ENCODE measurements at regions not wholly inside any gene's neighbourhood (a gene's known extent, or its start where the extent isn't known, plus 50 kb on each side); places are given as distances from the start of the nearest gene placed in this dataset.

- DNase-seq, result no peak
- H3K36me3 Mint-ChIP-seq (ENCODE audit: insufficient read depth, unreplicated experiment), result no peaks in the 10 kb centered on the region
- CTCF ChIA-PET, result no interaction called here
- peaks cover 19% of the 10 kb centered on the region for H3K27me3 Mint-ChIP-seq (ENCODE audit: unreplicated experiment)
- no peak overlapping the region for H3K27ac Mint-ChIP-seq (ENCODE audit: unreplicated experiment)
- H3K4me3 Mint-ChIP-seq (ENCODE audit: low read depth, unreplicated experiment), result no peak overlapping the region
- BruUV-seq (replicated peaks), result no TSS peak
- H3K9me3 Mint-ChIP-seq (ENCODE audit: low read depth, unreplicated experiment), result no peaks in the 10 kb centered on the region
- intact Hi-C loops (cut with micrococcal nuclease; ENCODE audit: unreplicated experiment), result no loop called here
- TF ChIP-seq CTCF (IDR thresholded peaks at IDR 0.05; ENCODE audit: unreplicated experiment), result no peak
- H3K4me1 Mint-ChIP-seq (ENCODE audit: low read depth, unreplicated experiment), result no peaks in the 10 kb centered on the region
Measured at GRCh38 chr1:55522353-55522903, 307.3 kb upstream of the USP24 start.

GRCh38 chr1:55520861-55521260, 305.7 kb upstream of the USP24 start:
- H3K27me3 Mint-ChIP-seq (ENCODE audit: unreplicated experiment), result peaks cover 31% of the 10 kb centered on the region
- no peak overlapping the region for H3K4me3 Mint-ChIP-seq (ENCODE audit: low read depth, unreplicated experiment)

GRCh38 chr1:55519937-55520683, 304.9 kb upstream of the USP24 start:
- Mint-ChIP-seq H3K9me3 (ENCODE audit: low read depth, unreplicated experiment) (no peaks in the 10 kb centered on the region), H3K4me3 (ENCODE audit: low read depth, unreplicated experiment) (no peak overlapping the region), H3K27ac (ENCODE audit: unreplicated experiment) (no peak overlapping the region), H3K27me3 (ENCODE audit: unreplicated experiment) (peaks cover 31% of the 10 kb centered on the region), H3K4me1 (ENCODE audit: low read depth, unreplicated experiment) (no peaks in the 10 kb centered on the region), H3K36me3 (ENCODE audit: insufficient read depth, unreplicated experiment) (no peaks in the 10 kb centered on the region)
- no peak for DNase-seq
- intact Hi-C loops (cut with micrococcal nuclease; ENCODE audit: unreplicated experiment), result no loop called here
- CTCF ChIA-PET, result no interaction called here
- BruUV-seq (replicated peaks), result no TSS peak
- TF ChIP-seq CTCF (IDR thresholded peaks at IDR 0.05; ENCODE audit: unreplicated experiment), result no peak

More at GRCh38 chr1:55520861-55521260, 305.7 kb upstream of the USP24 start:
- no peaks in the 10 kb centered on the region for H3K4me1 Mint-ChIP-seq (ENCODE audit: low read depth, unreplicated experiment)
- no peak for TF ChIP-seq CTCF (IDR thresholded peaks at IDR 0.05; ENCODE audit: unreplicated experiment)
- CTCF ChIA-PET, result no interaction called here
- BruUV-seq (replicated peaks), result no TSS peak
- intact Hi-C loops (cut with micrococcal nuclease; ENCODE audit: unreplicated experiment), result no loop called here
- no peaks in the 10 kb centered on the region for H3K9me3 Mint-ChIP-seq (ENCODE audit: low read depth, unreplicated experiment)
- DNase-seq, result no peak
- no peaks in the 10 kb centered on the region for H3K36me3 Mint-ChIP-seq (ENCODE audit: insufficient read depth, unreplicated experiment)
- no peak overlapping the region for H3K27ac Mint-ChIP-seq (ENCODE audit: unreplicated experiment)

- peaks cover 31% of the 10 kb centered on the region for H3K27me3 Mint-ChIP-seq (ENCODE audit: unreplicated experiment)
- no peak for DNase-seq
- H3K4me3 Mint-ChIP-seq (ENCODE audit: low read depth, unreplicated experiment), result no peak overlapping the region
- intact Hi-C loops (cut with micrococcal nuclease; ENCODE audit: unreplicated experiment), result no loop called here
- CTCF ChIA-PET, result no interaction called here
- TF ChIP-seq CTCF (IDR thresholded peaks at IDR 0.05; ENCODE audit: unreplicated experiment), result no peak
- no peaks in the 10 kb centered on the region for H3K9me3 Mint-ChIP-seq (ENCODE audit: low read depth, unreplicated experiment)
- no TSS peak for BruUV-seq (replicated peaks)
- no peaks in the 10 kb centered on the region for H3K4me1 Mint-ChIP-seq (ENCODE audit: low read depth, unreplicated experiment)
- H3K27ac Mint-ChIP-seq (ENCODE audit: unreplicated experiment), result no peak overlapping the region
- H3K36me3 Mint-ChIP-seq (ENCODE audit: insufficient read depth, unreplicated experiment), result no peaks in the 10 kb centered on the region
Measured at GRCh38 chr1:55519276-55519675, 304.1 kb upstream of the USP24 start.

All from Calu3 (cell line).